ENCODE measurements at regions not wholly inside any gene's neighbourhood (a gene's known extent, or its start where the extent isn't known, plus 50 kb on each side); places are given as distances from the start of the nearest gene placed in this dataset.

- no peak for TF ChIP-seq SNAPC5 (CRISPR knock-in tag; IDR thresholded peaks at IDR 0.05; ENCODE audit: borderline replicate concordance)
- no peak for TF ChIP-seq YEATS2 (CRISPR knock-in tag; IDR thresholded peaks at IDR 0.05; ENCODE audit: borderline replicate concordance)
These were observed 154.3 kb downstream of the TMX1 start (continued) for GRCh38 chr14:51394384-51394783.

GRCh38 chr14:51394804-51395203 is 154.8 kb downstream of the TMX1 start:
- no peaks in the 10 kb centered on the region for H3K36me3 ChIP-seq (replicated peaks in 1 of 2; ENCODE audit: control insufficient read depth in 1 of 2, insufficient read depth in 2 of 2, low read length in 2 of 2)
- H3K4me2 ChIP-seq (ENCODE audit: low read depth, low read length), result no peak overlapping the region
- in situ Hi-C loops (cut with HindIII; ENCODE audit: extremely low pct_ligation_motif_present, low pct_unique_long_range_greater_than_20kb) (no loop called here), intact Hi-C loops (cut with micrococcal nuclease; ENCODE audit: unreplicated experiment) (no loop called here)
- H3K79me2 ChIP-seq (ENCODE audit: insufficient read depth, low read length), result no peaks in the 10 kb centered on the region
- TF ChIP-seq TARDBP (CRISPR knock-in tag; IDR thresholded peaks at IDR 0.05) (no peak), MTF1 (CRISPR knock-in tag; IDR thresholded peaks at IDR 0.05) (no peak), ZNF142 (CRISPR knock-in tag; IDR thresholded peaks at IDR 0.05) (no peak), NR1H2 (CRISPR knock-in tag; IDR thresholded peaks at IDR 0.05; ENCODE audit: borderline replicate concordance, low read depth) (no peak), ZNF709 (CRISPR knock-in tag; IDR thresholded peaks at IDR 0.05) (no peak), ARID2 (CRISPR knock-in tag; IDR thresholded peaks at IDR 0.05; ENCODE audit: borderline replicate concordance) (no peak), ZNF567 (CRISPR knock-in tag; IDR thresholded peaks at IDR 0.05; ENCODE audit: borderline replicate concordance) (no peak), HMG20B (CRISPR knock-in tag; conservative IDR thresholded peaks at IDR 0.05) (no peak), NCOA5 (CRISPR knock-in tag; IDR thresholded peaks at IDR 0.05) (no peak)
- FAIRE-seq (no peak), ATAC-seq (no peak), DNase-seq (ENCODE audit: low spot score) (no peak)
- H2AFZ ChIP-seq (ENCODE audit: low read length), result no peak overlapping the region
- no peak overlapping the region for H3K27ac ChIP-seq (ENCODE audit: extremely low read length, insufficient read depth, low read length)
- ChIA-PET POLR2A (no interaction called here), CTCF (ENCODE audit: low intra/inter-chr PET ratio, low total read pairs) (no interaction called here)
- peaks cover 2 to 4% of the 10 kb centered on the region in 2 experiments; a peak in 3 of 5 replicates for H3K27me3 ChIP-seq (ENCODE audit: control insufficient read depth in 1 of 2, insufficient read depth in 2 of 2, low read length in 2 of 2)
- H3K4me3 ChIP-seq (replicated peaks in 1 of 3; ENCODE audit: insufficient read depth in 1 of 3, low read depth in 2 of 3, low read length in 3 of 3), result no peak overlapping the region
- H3K9ac ChIP-seq (ENCODE audit: insufficient read depth, low read depth, low read length), result no peak overlapping the region
- H3K9me3 ChIP-seq (ENCODE audit: low read length), result no peaks in the 10 kb centered on the region
- BruUV-seq (replicated peaks), result no TSS peak
- 14% methylated on average over 1 of the region's 1 CpG for WGBS (ENCODE audit: low lambda C conversion rate)
- peaks cover 14% of the 10 kb centered on the region for H3K4me1 ChIP-seq (ENCODE audit: insufficient read depth, low read length)
- H4K20me1 ChIP-seq (ENCODE audit: insufficient read depth, low read length), result no peaks in the 10 kb centered on the region

All from HepG2 (cell line).